GM23338 (cell line): ENCODE measurements at regions not wholly inside any gene's neighbourhood (a gene's known extent, or its start where the extent isn't known, plus 50 kb on each side); places are given as distances from the start of the nearest gene placed in this dataset.

Source experiments
- ATAC-seq: fragments of 200-7000 bp; cut with Tn5 transposase; 3 replicates; pipeline ENCODE4 v1.9.1; 2020
- DNase-seq: peaks from one replicate; pipeline ENCODE4 v3.0.0-alpha.2; 2015; ENCODE audit warnings: low spot score
- H2AFZ ChIP-seq: fragments of 200-600 bp; sonication (generic); 2 replicates; pipeline ENCODE4 v1.8.0; 2016; ENCODE audit warnings: antibody characterized with exemption, mild to moderate bottlenecking, moderate library complexity
- H3F3A ChIP-seq: fragments of 200-600 bp; sonication (generic); replicated peaks from 2 replicates; pipeline ENCODE4 v1.8.0; 2017; ENCODE audit warnings: antibody characterized with exemption, mixed run types, low read depth
- H3K27ac ChIP-seq: fragments of 200-600 bp; sonication (generic); 2 replicates; pipeline ENCODE4 v1.6.1; 2016; ENCODE audit warnings: low read depth
- H3K27me3 ChIP-seq: fragments of 200-600 bp; sonication (generic); 2 replicates; pipeline ENCODE4 v1.8.0; 2016; ENCODE audit warnings: mild to moderate bottlenecking, mixed run types, moderate library complexity; ENCODE audit not compliant: insufficient read depth
- H3K36me3 ChIP-seq: fragments of 200-600 bp; sonication (generic); 2 replicates; pipeline ENCODE4 v1.8.0; 2016; ENCODE audit warnings: mild to moderate bottlenecking; ENCODE audit not compliant: insufficient read depth
- H3K4me1 ChIP-seq: fragments of 200-600 bp; sonication (generic); 2 replicates; pipeline ENCODE4 v1.8.0; 2016; ENCODE audit warnings: mild to moderate bottlenecking, moderate library complexity; ENCODE audit not compliant: insufficient read depth
- H3K4me2 ChIP-seq: fragments of 200-600 bp; sonication (generic); 2 replicates; pipeline ENCODE4 v1.7.1; 2017; ENCODE audit warnings: mixed run types
- H3K4me3 ChIP-seq: fragments of 200-600 bp; sonication (generic); 2 replicates; pipeline ENCODE4 v1.6.1; 2016; ENCODE audit warnings: mixed run types
- H3K79me2 ChIP-seq: fragments of 200-600 bp; sonication (generic); replicated peaks from 2 replicates; pipeline ENCODE4 v1.8.0; 2017; ENCODE audit warnings: mild to moderate bottlenecking; ENCODE audit not compliant: insufficient read depth
- H3K9me2 ChIP-seq: fragments of 200-600 bp; sonication (generic); 2 replicates; pipeline ENCODE4 v1.8.0; 2017; ENCODE audit not compliant: insufficient read depth
- H4K20me1 ChIP-seq: fragments of 200-600 bp; sonication (generic); replicated peaks from 2 replicates; pipeline ENCODE4 v1.8.0; 2017; ENCODE audit warnings: mild to moderate bottlenecking; ENCODE audit not compliant: insufficient read depth
- H3K27ac Mint-ChIP-seq: 2 replicates; pipeline ENCODE4 v1.8.0; 2020; ENCODE audit warnings: inconsistent platforms, mild to moderate bottlenecking, moderate library complexity, mixed read lengths
- H3K27me3 Mint-ChIP-seq: 3 replicates; pipeline ENCODE4 v1.8.0; 2022; ENCODE audit warnings: low read depth, mild to moderate bottlenecking, moderate library complexity, mixed read lengths, inconsistent platforms; ENCODE audit not compliant: insufficient read depth, poor library complexity
- H3K36me3 Mint-ChIP-seq: 3 replicates; pipeline ENCODE4 v1.8.0; 2021; ENCODE audit warnings: low read depth, mild to moderate bottlenecking, inconsistent platforms, moderate library complexity, mixed read lengths
- H3K4me1 Mint-ChIP-seq: 3 replicates; pipeline ENCODE4 v1.8.0; 2020; ENCODE audit warnings: mild to moderate bottlenecking, inconsistent platforms, mixed read lengths
- H3K4me3 Mint-ChIP-seq: 3 replicates; pipeline ENCODE4 v1.8.0; 2021; ENCODE audit warnings: moderate library complexity, mild to moderate bottlenecking, inconsistent platforms, mixed read lengths
- H3K9me3 Mint-ChIP-seq: 3 replicates; pipeline ENCODE4 v1.8.0; 2020; ENCODE audit warnings: moderate library complexity, mild to moderate bottlenecking, inconsistent platforms, mixed read lengths
- CREB1 ChIP-seq: fragments of 250-450 bp; sonication (Bioruptor Pico); IDR thresholded peaks from 2 replicates; pipeline ENCODE4 v1.5.0; 2020; ENCODE audit warnings: low read depth, mild to moderate bottlenecking, moderate library complexity
- ETS1 ChIP-seq: IDR thresholded peaks from 2 replicates; pipeline ENCODE4 v1.6.1; 2016; ENCODE audit warnings: antibody characterized with exemption
- EZH2phosphoT487 ChIP-seq: fragments of 200-600 bp; sonication (generic); IDR thresholded peaks from one replicate; pipeline ENCODE4 v1.8.1; 2018; ENCODE audit warnings: antibody characterized with exemption; ENCODE audit not compliant: unreplicated experiment
- JUNB ChIP-seq: IDR thresholded peaks from one replicate; pipeline ENCODE4 v1.6.1; 2016; ENCODE audit warnings: antibody characterized with exemption; ENCODE audit not compliant: unreplicated experiment
- NANOG ChIP-seq: IDR thresholded peaks from 2 replicates; pipeline ENCODE4 v1.6.1; 2016; ENCODE audit warnings: antibody characterized with exemption, borderline replicate concordance
- POLR2AphosphoS5 ChIP-seq: IDR thresholded peaks from 2 replicates; pipeline ENCODE4 v1.6.1; 2016; ENCODE audit warnings: antibody characterized with exemption, low read depth
- REST ChIP-seq: IDR thresholded peaks from one replicate; pipeline ENCODE4 v1.6.1; 2018; ENCODE audit warnings: antibody characterized with exemption; ENCODE audit not compliant: unreplicated experiment
- STAT1 ChIP-seq: IDR thresholded peaks from one replicate; pipeline ENCODE4 v1.6.1; 2016; ENCODE audit warnings: antibody characterized with exemption; ENCODE audit not compliant: unreplicated experiment
- ZNF114 ChIP-seq: fragments of 250-450 bp; sonication (Bioruptor Pico); IDR thresholded peaks from 2 replicates; pipeline ENCODE4 v1.5.0; 2020; ENCODE audit warnings: mild to moderate bottlenecking, moderate library complexity
- ZNF331 ChIP-seq: fragments of 250-450 bp; sonication (Bioruptor Pico); IDR thresholded peaks from 2 replicates; pipeline ENCODE4 v1.5.0; 2020; ENCODE audit warnings: low read depth, mild to moderate bottlenecking, moderate library complexity
- TF ChIP-seq, protein P1 (sequence below), 2 experiments: fragments of 200-600 bp in 1 of 2; sonication (generic) in 1 of 2; conservative IDR thresholded peaks; 2 replicates each; pipeline versions ENCODE4 v1.5.1 to v1.6.1; 2016 to 2017; ENCODE audit warnings: antibody characterized with exemption in 2 of 2, low read depth in 2 of 2, mild to moderate bottlenecking in 2 of 2, moderate library complexity in 1 of 2

- TF ChIP-seq, protein P1, sequence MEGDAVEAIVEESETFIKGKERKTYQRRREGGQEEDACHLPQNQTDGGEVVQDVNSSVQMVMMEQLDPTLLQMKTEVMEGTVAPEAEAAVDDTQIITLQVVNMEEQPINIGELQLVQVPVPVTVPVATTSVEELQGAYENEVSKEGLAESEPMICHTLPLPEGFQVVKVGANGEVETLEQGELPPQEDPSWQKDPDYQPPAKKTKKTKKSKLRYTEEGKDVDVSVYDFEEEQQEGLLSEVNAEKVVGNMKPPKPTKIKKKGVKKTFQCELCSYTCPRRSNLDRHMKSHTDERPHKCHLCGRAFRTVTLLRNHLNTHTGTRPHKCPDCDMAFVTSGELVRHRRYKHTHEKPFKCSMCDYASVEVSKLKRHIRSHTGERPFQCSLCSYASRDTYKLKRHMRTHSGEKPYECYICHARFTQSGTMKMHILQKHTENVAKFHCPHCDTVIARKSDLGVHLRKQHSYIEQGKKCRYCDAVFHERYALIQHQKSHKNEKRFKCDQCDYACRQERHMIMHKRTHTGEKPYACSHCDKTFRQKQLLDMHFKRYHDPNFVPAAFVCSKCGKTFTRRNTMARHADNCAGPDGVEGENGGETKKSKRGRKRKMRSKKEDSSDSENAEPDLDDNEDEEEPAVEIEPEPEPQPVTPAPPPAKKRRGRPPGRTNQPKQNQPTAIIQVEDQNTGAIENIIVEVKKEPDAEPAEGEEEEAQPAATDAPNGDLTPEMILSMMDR (conservative IDR thresholded peaks at IDR 0.05; ENCODE audit: low read depth in 2 of 2): no peak
- TF ChIP-seq ZNF331 (CRISPR knock-in tag): no peak
- TF ChIP-seq CREB1: no peak
- no peak for TF ChIP-seq NANOG
- no peak for TF ChIP-seq ETS1
- no peak for TF ChIP-seq ZNF114 (CRISPR knock-in tag)
- TF ChIP-seq JUNB: no peak
- no peak for TF ChIP-seq POLR2AphosphoS5
- no peak for TF ChIP-seq EZH2phosphoT487
Measured at GRCh38 chr6:168968801-168969200, 284.8 kb downstream of the THBS2 start (continued).

DNA sequence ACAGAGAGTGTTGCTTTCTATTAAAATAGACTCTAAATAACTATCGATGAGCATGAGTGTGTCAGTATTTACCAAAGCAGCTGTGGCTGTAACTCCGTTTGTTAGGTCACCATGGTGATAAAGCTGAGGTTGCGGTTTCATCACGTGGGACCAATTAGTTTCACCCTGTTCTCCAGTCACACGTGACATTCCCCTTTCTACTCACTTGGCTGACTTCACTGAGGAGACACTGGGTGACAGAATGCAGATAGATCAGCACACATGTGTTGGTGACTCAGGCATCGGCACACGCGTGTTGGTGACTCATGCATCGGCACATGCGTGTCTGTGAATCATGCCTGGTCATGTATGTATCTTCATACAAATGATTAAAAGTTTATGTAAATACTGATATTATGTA, 285.4 kb downstream of the THBS2 start:
- Histone ChIP-seq H3K27ac (no peak overlapping the region), H2AFZ (no peak overlapping the region), H3K79me2 (no peaks in the 10 kb centered on the region), H3K4me1 (no peaks in the 10 kb centered on the region), H4K20me1 (no peaks in the 10 kb centered on the region), H3K36me3 (no peaks in the 10 kb centered on the region), H3K27me3 (no peaks in the 10 kb centered on the region), H3K4me2 (no peak overlapping the region), H3K4me3 (no peak overlapping the region), H3K9me2 (no peaks in the 10 kb centered on the region), H3F3A (no peaks in the 10 kb centered on the region)
- no peaks in the 10 kb centered on the region for H3K36me3 Mint-ChIP-seq
- H3K9me3 Mint-ChIP-seq: peaks cover 11% of the 10 kb centered on the region
- H3K4me3 Mint-ChIP-seq: no peak overlapping the region
- no peak overlapping the region for H3K27ac Mint-ChIP-seq
- TF ChIP-seq POLR2AphosphoS5 (no peak), STAT1 (no peak), REST (no peak)
- peaks cover 5% of the 10 kb centered on the region for H3K27me3 Mint-ChIP-seq
- H3K4me1 Mint-ChIP-seq: no peaks in the 10 kb centered on the region
- DNase-seq: peak; percentile 15
- no peak for ATAC-seq
